SU-DHL-6 (cell line): ENCODE measurements at regions not wholly inside any gene's neighbourhood (a gene's known extent, or its start where the extent isn't known, plus 50 kb on each side); places are given as distances from the start of the nearest gene placed in this dataset.
"Not testable (repeated sequence)": the region's sequence is repeated elsewhere in the genome, so short reads cannot be mapped to it uniquely, and the experiment has no call there.

Experiments used
- H2AFZ ChIP-seq: fragments of 200-600 bp; sonication (generic); 2 replicates; pipeline ENCODE4 v1.6.1; 2014; ENCODE audit warnings: low read depth, mild to moderate bottlenecking, moderate library complexity, mixed read lengths, antibody characterized with exemption, low read length; ENCODE audit not compliant: severe bottlenecking
- H3F3A ChIP-seq: fragments of 200-600 bp; shearing (Covaris generic); 2 replicates; pipeline ENCODE4 v1.6.0; 2016; ENCODE audit warnings: antibody characterized with exemption, mild to moderate bottlenecking; ENCODE audit not compliant: insufficient read depth
- H3K27ac ChIP-seq: fragments of 200-600 bp; sonication (generic); 2 replicates; pipeline ENCODE4 v1.5.1; 2016; ENCODE audit warnings: low read depth, mild to moderate bottlenecking, low read length, moderate library complexity, mixed read lengths
- H3K27me3 ChIP-seq: fragments of 200-600 bp; sonication (generic), shearing (Covaris generic); 2 replicates; pipeline ENCODE4 v1.6.0; 2014; ENCODE audit warnings: mild to moderate bottlenecking, low read length
- H3K36me3 ChIP-seq: fragments of 200-600 bp; sonication (generic); 2 replicates; pipeline ENCODE4 v1.6.1; 2014; ENCODE audit warnings: mild to moderate bottlenecking, low read length, mixed read lengths
- H3K4me2 ChIP-seq: fragments of 300-600, 200-600 bp; shearing (Covaris generic), sonication (generic); 2 replicates; pipeline ENCODE4 v1.6.0; 2014; ENCODE audit warnings: low read length, low read depth, mild to moderate bottlenecking; ENCODE audit not compliant: poor library complexity, severe bottlenecking
- H3K4me3 ChIP-seq: fragments of 200-600 bp; sonication (generic); 2 replicates; pipeline ENCODE4 v1.5.1; 2014; ENCODE audit warnings: antibody characterized with exemption, low read length, mild to moderate bottlenecking, mixed read lengths; ENCODE audit not compliant: insufficient read depth, poor library complexity, severe bottlenecking
- H3K79me2 ChIP-seq: fragments of 200-600 bp; sonication (generic); 2 replicates; pipeline ENCODE4 v1.6.1; 2014; ENCODE audit warnings: mild to moderate bottlenecking, low read length, moderate library complexity; ENCODE audit not compliant: insufficient read depth
- H3K9ac ChIP-seq: fragments of 200-600 bp; sonication (generic); 2 replicates; pipeline ENCODE4 v1.7.0; 2014; ENCODE audit warnings: mild to moderate bottlenecking, low read length
- H3K9me2 ChIP-seq: fragments of 200-600 bp; sonication (generic); replicated peaks from 2 replicates; pipeline ENCODE4 v1.6.1; 2014; ENCODE audit warnings: low read length; ENCODE audit not compliant: insufficient read depth
- H3K9me3 ChIP-seq: fragments of 200-600 bp; sonication (generic); 2 replicates; pipeline ENCODE4 v1.6.1; 2014; ENCODE audit warnings: low read length, mixed read lengths; ENCODE audit not compliant: insufficient read depth
- H4K20me1 ChIP-seq: fragments of 200-600 bp; sonication (generic); 2 replicates; pipeline ENCODE4 v1.6.1; 2014; ENCODE audit warnings: low read depth, mild to moderate bottlenecking, antibody characterized with exemption, low read length, moderate library complexity, mixed read lengths
- EZH2phosphoT487 ChIP-seq: fragments of 200-600 bp; sonication (generic), shearing (Covaris generic); conservative IDR thresholded peaks from 2 replicates; pipeline ENCODE4 v1.6.1; 2018; ENCODE audit warnings: mild to moderate bottlenecking, antibody characterized with exemption, low read length, moderate library complexity, mixed read lengths
- TF ChIP-seq, protein P1 (sequence below): fragments of 200-600 bp; sonication (generic); IDR thresholded peaks from one replicate; pipeline ENCODE4 v1.5.1; 2017; ENCODE audit warnings: antibody characterized with exemption, mild to moderate bottlenecking, low read length, moderate library complexity; ENCODE audit not compliant: insufficient read depth, poor library complexity, severe bottlenecking

DNA sequence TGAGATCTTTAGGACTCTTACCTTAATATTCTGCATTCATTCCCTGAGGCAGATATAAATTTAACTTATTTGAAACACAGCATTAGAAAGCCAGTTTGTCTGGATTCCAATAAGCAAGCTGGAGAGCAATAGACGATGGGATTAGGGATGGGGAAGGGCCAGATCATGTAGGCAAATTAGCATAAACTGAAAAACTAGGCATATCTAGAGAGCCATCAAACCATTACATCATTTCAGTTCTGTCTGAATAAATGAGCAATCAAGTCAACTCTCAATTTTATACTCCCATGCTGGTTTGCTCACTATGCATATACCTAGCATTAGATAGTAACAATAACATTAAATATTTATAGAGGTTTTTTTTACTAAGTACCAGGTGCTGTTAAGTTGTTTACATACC is 583.6 kb upstream of the LRRN3 start:
- no peak overlapping the region for H3K27ac ChIP-seq
- H3K79me2 ChIP-seq = no peaks in the 10 kb centered on the region
- no peaks in the 10 kb centered on the region for H3K9me3 ChIP-seq
- H3K4me3 ChIP-seq = no peak overlapping the region
- H3K9ac ChIP-seq = no peak overlapping the region
- no peak overlapping the region for H2AFZ ChIP-seq
- H3K4me2 ChIP-seq = no peak overlapping the region
- H3K36me3 ChIP-seq = no peaks in the 10 kb centered on the region
- no peaks in the 10 kb centered on the region for H3K9me2 ChIP-seq
- no peaks in the 10 kb centered on the region for H3K27me3 ChIP-seq
- no peak for TF ChIP-seq EZH2phosphoT487
- TF ChIP-seq, protein P1, sequence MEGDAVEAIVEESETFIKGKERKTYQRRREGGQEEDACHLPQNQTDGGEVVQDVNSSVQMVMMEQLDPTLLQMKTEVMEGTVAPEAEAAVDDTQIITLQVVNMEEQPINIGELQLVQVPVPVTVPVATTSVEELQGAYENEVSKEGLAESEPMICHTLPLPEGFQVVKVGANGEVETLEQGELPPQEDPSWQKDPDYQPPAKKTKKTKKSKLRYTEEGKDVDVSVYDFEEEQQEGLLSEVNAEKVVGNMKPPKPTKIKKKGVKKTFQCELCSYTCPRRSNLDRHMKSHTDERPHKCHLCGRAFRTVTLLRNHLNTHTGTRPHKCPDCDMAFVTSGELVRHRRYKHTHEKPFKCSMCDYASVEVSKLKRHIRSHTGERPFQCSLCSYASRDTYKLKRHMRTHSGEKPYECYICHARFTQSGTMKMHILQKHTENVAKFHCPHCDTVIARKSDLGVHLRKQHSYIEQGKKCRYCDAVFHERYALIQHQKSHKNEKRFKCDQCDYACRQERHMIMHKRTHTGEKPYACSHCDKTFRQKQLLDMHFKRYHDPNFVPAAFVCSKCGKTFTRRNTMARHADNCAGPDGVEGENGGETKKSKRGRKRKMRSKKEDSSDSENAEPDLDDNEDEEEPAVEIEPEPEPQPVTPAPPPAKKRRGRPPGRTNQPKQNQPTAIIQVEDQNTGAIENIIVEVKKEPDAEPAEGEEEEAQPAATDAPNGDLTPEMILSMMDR = no peak
- H3F3A ChIP-seq = no peaks in the 10 kb centered on the region
- no peaks in the 10 kb centered on the region for H4K20me1 ChIP-seq

DNA sequence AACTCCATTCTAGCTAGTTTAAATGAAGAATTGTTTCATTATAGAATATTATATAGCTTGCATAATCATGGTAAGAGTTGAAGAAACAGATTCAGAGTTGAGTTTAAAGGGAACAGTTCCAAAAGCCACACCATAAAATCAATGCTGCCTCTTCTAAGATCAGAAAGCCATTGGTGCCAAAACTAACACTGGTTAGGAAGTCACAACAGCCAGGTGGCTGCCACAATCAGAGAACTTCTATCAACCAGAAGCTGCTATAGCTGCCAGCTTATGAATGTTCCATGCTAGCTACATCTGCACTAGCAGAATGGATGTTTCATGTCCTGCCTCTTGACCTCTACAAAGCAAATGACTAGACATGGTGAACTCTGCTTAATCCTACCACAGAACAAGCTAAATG is 583.1 kb upstream of the LRRN3 start:
- no peak overlapping the region for H2AFZ ChIP-seq
- no peak overlapping the region for H3K4me2 ChIP-seq
- H3K27me3 ChIP-seq = no peaks in the 10 kb centered on the region
- no peaks in the 10 kb centered on the region for H3K79me2 ChIP-seq
- no peaks in the 10 kb centered on the region for H3F3A ChIP-seq
- H3K9me2 ChIP-seq = no peaks in the 10 kb centered on the region
- no peaks in the 10 kb centered on the region for H3K36me3 ChIP-seq
- no peak overlapping the region for H3K4me3 ChIP-seq
- no peaks in the 10 kb centered on the region for H4K20me1 ChIP-seq
- H3K27ac ChIP-seq = no peak overlapping the region
- H3K9ac ChIP-seq = no peak overlapping the region
- no peaks in the 10 kb centered on the region for H3K9me3 ChIP-seq
- TF ChIP-seq, protein P1 = no peak
- no peak for TF ChIP-seq EZH2phosphoT487

DNA sequence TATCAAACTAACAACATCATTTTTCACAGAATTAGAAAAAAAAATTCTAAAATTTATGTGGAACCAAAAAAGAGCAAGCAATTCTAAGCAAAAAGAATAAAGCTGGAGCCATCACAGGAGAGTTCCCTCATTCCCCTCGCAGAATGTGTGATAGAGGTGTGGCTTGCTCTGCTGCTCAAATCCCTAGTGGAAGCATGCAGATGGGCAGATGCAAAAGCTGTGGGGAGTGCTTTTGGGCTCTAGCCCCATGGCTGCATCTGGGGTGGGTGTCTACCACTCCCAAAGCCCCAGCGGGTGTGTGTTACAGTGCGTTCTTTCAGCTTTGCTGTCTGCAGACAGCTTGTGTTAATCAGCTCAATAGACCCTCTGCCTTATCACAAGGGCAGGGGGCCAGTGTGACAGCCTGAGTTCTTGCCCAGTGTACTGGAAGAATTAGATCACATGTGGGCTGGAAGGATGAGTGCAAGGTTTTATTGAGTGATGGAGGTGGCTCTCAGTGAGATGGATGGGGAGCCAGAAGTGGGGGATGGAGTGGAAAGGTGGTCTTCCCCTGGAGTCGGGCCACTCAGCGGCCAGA is 575.9 kb upstream of the LRRN3 start:
- H4K20me1 ChIP-seq = not testable (repeated sequence)

DNA sequence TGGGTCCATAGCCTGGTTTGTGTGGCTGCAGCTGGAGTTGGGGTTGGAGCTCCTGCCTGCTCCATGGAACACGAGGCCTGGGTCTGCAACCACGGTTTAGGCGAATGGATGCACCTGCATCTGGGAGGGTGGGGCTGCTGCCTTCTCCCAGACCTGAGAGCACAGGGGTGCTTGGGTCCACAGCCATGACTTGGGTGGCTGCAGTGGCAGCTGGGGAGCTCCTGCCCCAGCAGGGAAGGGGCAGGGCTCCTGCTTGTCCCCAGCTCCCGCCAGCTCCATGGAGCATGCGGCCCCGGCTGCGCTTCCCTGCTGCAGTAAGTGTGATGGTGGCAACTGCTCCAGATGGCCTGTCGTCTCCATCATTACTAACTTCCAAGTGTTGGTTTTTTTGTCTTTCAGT is 571.1 kb upstream of the LRRN3 start:
- no peak for TF ChIP-seq EZH2phosphoT487
- TF ChIP-seq, protein P1 = no peak
- no peaks in the 10 kb centered on the region for H3K79me2 ChIP-seq
- no peaks in the 10 kb centered on the region for H3K9me3 ChIP-seq
- no peaks in the 10 kb centered on the region for H3K27me3 ChIP-seq
- no peaks in the 10 kb centered on the region for H3F3A ChIP-seq
- H3K36me3 ChIP-seq = no peaks in the 10 kb centered on the region
- H3K4me2 ChIP-seq = no peak overlapping the region
- H3K9ac ChIP-seq = no peak overlapping the region
- H4K20me1 ChIP-seq = no peaks in the 10 kb centered on the region
- H3K27ac ChIP-seq = no peak overlapping the region
- no peak overlapping the region for H3K4me3 ChIP-seq
- no peaks in the 10 kb centered on the region for H3K9me2 ChIP-seq
- H2AFZ ChIP-seq = no peak overlapping the region

More for the DNA sequence above, 575.9 kb upstream of the LRRN3 start:
- not testable (repeated sequence) for H3K79me2 ChIP-seq, H3K27ac ChIP-seq, H3K27me3 ChIP-seq, H3K9me2 ChIP-seq, H3F3A ChIP-seq, H3K9me3 ChIP-seq, H2AFZ ChIP-seq, H3K9ac ChIP-seq, H3K4me2 ChIP-seq, H3K36me3 ChIP-seq, H3K4me3 ChIP-seq
